NCI-H146 treated with DMSO at 0.1 percent for 48 hours (cell line): ENCODE measurements at regions not wholly inside any gene's neighbourhood (a gene's known extent, or its start where the extent isn't known, plus 50 kb on each side); places are given as distances from the start of the nearest gene placed in this dataset.

Experiments used
- DNase-seq: peaks from one replicate; lab custom pipeline; 2025; ENCODE audit not compliant: unreplicated experiment; lab: John Stamatoyannopoulos, UW

GRCh38 chr2:82853299-82853698, 1605.8 kb downstream of the SUCLG1 start:
- no peak for DNase-seq

GRCh38 chr2:82852787-82853186, 1606.3 kb downstream of the SUCLG1 start:
- DNase-seq = no peak

GRCh38 chr2:82848285-82848684, 1610.8 kb downstream of the SUCLG1 start:
- DNase-seq = no peak

- no peak for DNase-seq
Observed at GRCh38 chr2:82839036-82839435, 1620.0 kb downstream of the SUCLG1 start.

DNA sequence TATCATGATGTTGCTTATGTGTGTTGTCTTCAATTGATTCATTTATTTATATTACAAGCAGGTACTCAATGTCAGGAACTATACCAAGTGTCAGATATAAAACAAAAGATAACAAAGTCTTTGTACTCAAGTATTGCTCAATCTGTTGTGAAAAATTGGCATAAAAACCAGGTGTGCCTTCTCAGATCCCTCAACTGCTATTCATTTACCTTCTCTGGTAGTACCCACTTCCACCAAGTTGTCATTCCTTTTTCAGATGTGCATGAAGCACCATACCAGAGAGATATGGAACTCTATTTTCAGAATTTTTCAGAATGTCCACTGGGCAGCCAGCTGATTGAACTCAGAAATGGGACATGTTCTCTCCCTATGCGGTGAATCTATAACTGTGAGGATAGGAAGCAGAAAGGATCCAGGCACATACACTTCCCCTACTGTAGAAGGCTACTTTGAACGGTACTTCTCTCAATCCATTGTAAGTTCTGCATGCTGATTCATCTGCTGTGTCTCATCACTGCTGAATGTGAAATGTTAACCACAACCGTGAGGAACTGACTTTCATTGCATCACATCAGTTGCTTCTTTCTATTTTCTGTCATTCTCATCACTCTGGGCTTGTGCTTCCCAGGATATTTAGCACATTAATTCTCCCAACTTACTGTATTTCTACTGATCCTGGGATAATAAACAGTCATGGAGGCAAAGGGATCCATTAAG, 1621.3 kb downstream of the SUCLG1 start:
- no peak for DNase-seq

DNA sequence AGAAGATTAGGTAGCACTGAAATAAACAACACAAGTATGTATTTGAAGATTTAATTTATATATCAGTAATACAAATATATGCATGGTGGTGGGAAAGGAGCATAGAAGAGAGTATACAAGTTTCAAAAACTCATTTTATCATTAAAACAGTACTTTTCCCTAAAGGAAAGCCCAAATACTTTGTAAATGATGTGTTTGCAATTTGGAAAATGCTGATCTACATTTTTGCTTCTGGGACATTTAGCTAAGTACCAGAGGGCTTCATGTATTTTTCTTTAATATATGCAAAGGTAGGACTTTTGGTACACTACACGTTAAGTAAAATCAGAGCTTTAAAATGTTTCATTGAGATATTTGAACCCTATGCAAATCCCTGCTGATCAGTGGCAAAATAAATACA, 1624.2 kb downstream of the SUCLG1 start:
- no peak for DNase-seq

GRCh38 chr2:82827426-82827825, 1631.7 kb downstream of the SUCLG1 start:
- DNase-seq = no peak

GRCh38 chr2:82826437-82826836, 1632.6 kb downstream of the SUCLG1 start:
- DNase-seq = no peak

GRCh38 chr2:82825410-82826090, 1633.5 kb downstream of the SUCLG1 start:
- no peak for DNase-seq

DNA sequence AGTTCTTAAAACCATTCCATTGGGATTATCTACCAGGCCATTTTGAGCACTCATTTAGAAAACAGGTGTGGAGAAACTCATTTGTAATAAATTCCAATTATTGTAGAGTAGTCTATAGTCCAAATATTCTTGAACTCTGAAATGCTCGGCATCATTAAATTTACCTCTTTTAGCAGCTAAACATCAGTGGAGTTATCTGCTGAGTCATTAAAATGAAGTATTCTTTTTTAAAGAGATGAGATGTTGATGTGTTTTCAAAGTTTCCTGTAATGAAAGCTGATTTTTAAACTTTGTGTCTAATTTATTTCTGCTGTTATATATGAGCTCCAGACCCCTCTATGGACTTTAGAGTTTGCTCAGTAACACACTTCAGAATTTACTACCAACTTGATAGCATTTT, 1635.2 kb downstream of the SUCLG1 start:
- no peak for DNase-seq

- no peak for DNase-seq
Observed at GRCh38 chr2:82819951-82820350, 1639.1 kb downstream of the SUCLG1 start.

DNA sequence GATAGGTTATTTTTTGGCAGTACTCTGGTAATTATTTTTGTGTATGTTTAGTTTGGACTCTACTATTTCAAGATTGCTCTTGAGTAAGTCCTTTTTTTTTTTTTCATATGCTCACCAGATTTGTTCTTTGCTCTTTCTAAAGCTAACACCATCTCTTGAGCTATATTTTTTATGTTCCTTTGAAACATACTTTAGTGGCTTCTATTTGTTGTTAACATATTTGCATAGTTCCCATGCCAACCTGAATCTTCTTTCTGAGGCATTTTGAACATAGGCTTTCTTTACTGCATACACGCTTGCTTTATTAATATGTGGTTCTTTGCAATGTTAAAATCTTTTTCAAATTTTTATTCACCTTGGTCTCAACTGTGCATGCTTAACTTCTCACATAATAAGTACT, 1644.9 kb downstream of the SUCLG1 start:
- no peak for DNase-seq

- DNase-seq = no peak
Observed at GRCh38 chr2:82811946-82812345, 1647.1 kb downstream of the SUCLG1 start.

DNA sequence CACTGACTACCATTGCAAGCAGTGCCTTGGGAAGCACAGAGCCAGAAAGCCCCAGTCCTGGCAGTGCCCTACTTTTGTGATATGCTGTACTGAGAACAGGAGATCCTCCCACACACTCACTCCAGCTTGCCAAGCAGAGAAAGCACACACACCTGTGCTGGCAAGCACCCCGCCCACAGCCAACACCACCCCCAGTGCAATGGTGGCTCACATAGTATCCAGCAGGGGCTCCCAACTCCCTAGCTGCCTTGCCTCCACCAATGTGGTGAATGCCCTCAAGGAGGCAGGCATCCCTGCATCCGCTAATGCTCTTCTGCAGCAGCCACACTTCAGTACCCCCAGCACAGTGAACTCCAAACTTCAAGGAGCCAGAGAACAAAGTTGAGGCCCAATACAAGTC, 1655.8 kb downstream of the SUCLG1 start:
- DNase-seq = no peak

DNA sequence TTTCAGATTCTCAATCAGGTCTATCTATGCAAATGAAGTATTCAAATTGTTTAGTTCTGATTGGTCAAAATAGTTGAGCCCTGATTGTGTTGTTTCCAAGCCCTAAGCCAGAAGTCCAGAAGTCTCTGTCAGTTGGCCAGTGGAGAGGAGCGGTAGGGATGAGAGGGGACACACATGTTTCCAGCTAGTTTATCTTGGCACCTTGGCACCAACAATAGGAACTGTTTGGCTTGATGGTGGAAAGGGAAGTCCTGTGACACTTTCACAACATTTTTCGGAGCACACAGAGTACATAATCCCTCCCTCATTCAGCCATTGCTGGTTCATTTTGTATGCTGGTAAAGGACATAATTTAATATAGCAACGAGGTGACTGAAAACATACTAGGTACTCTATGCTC, 1661.6 kb downstream of the SUCLG1 start:
- DNase-seq = no peak

GRCh38 chr2:82796132-82796531, 1662.9 kb downstream of the SUCLG1 start:
- no peak for DNase-seq

GRCh38 chr2:82795446-82795845, 1663.6 kb downstream of the SUCLG1 start:
- no peak for DNase-seq

DNA sequence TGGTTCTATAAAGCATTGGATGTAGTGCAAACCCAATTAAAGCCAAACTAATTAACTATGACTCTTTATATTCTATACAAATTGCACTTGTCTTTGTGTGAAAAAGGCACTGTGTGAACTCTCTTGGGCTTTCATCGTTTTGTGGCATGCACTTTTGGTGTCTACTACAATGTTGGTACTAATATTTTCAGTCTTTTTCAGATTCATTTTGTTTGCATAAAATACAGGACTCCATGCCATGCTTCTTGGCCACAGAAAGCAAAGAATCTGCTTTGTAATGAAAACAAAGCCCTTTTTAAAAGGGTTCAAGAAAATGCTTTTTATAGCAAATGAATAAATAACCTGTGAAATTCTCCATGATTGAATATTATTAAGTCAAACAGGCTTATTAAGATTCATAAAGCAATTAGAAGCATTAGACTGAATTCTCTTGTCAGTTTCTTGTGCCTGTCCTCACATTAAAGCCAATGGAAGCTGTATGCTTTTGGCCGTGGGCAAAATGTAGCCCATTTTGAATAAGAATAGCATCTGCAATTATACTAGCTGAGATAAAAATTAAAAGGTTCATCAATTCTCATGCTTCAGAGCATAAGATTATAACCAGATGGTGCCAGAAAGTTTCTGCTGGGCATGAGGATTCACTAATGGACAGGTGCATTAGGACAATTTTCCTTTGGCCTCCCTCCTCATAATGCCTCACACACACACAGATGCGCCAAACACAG, 1665.2 kb downstream of the SUCLG1 start:
- DNase-seq = no peak

- no peak for DNase-seq
Observed at GRCh38 chr2:82792316-82792715, 1666.8 kb downstream of the SUCLG1 start.

DNA sequence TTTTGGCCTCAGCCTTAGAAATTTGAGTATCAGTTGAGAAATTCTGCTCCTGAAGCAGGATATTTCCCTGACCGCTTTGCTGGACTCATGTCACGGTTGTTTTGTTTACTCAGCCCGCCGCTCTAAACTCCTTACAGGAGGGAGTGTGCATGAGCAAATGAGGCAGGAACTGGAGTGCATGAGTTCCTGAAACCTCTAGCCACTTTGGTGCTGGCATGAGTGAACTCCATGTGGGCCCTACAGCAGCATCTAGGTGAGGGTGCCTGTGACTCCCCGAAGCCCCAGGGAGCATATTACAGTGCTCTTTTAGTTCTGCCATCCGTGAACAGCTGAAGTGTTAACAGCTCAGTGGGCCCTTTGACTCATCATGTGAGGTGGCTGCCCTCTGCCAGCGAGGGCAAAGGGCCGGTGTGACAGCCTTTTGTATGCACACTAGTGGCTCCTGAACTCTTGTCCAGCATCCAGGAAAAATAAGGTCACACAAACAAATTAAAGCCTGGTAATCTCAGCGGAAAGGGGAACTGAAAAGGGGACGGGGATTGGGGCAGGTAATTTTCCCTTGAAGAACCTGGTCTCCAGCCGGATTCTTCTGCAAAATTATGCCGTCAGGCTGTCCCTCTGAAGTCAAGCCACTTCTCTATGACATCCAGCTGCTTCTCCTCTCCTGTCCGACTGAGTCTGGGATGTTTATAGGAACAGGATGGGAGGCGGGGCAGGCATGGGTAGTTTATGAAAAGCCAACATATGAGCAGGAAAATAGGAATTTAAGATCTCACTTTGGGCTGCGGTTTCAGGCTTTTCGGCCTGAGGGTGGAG, 1668.7 kb downstream of the SUCLG1 start:
- DNase-seq = no peak

DNA sequence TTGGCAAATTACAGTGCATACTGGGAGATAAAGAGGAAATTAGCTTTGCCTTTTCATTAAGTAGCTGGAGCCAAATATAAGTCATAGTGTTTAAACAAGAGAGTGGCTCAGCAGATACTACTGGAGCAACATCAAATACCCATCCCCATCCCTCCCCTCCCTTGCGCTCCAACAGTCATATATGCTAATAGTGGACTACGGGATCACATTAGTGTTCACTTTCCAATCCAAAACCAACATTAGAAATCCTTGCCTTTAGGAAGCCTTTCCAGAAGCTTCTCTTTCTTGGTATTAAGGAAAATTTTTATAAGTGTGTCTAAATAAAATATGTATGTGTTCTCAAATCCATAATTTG, 1669.3 kb downstream of the SUCLG1 start:
- DNase-seq = no peak
